ENCODE measurements at regions not wholly inside any gene's neighbourhood (a gene's known extent, or its start where the extent isn't known, plus 50 kb on each side); places are given as distances from the start of the nearest gene placed in this dataset.

- no peak for DNase-seq
Observed at GRCh38 chr5:88984040-88984439, 101.1 kb upstream of the MEF2C start.

GRCh38 chr5:88979726-88980125 is 96.7 kb upstream of the MEF2C start:
- no peak for DNase-seq

- DNase-seq: no peak
Observed at GRCh38 chr5:88979244-88979643, 96.3 kb upstream of the MEF2C start.

GRCh38 chr5:88976914-88977313 is 93.9 kb upstream of the MEF2C start:
- no peak for DNase-seq

GRCh38 chr5:88967633-88968585 is 84.9 kb upstream of the MEF2C start:
- no peak for DNase-seq

- no peak for DNase-seq
Observed at GRCh38 chr5:88964831-88965230, 81.8 kb upstream of the MEF2C start.

- no peak for DNase-seq
Observed at GRCh38 chr5:88957013-88957412, 74.0 kb upstream of the MEF2C start.

- DNase-seq: no peak
Observed at GRCh38 chr5:88956416-88956815, 73.4 kb upstream of the MEF2C start.

GRCh38 chr5:88955403-88955802 is 72.4 kb upstream of the MEF2C start:
- DNase-seq: no peak

- no peak for DNase-seq
Observed at GRCh38 chr5:88954511-88954910, 71.5 kb upstream of the MEF2C start.

- DNase-seq: peak; percentile 53
Observed at GRCh38 chr5:88952996-88953643, 70.1 kb upstream of the MEF2C start.

GRCh38 chr5:88952344-88952743 is 69.4 kb upstream of the MEF2C start:
- peak; percentile 88 for DNase-seq

GRCh38 chr5:88951457-88951856 is 68.5 kb upstream of the MEF2C start:
- no peak for DNase-seq

GRCh38 chr5:88948746-88949600 is 66.0 kb upstream of the MEF2C start:
- no peak for DNase-seq

GRCh38 chr5:88944751-88945531 is 62.0 kb upstream of the MEF2C start:
- DNase-seq: no peak

GRCh38 chr5:88941581-88941980 is 58.6 kb upstream of the MEF2C start:
- DNase-seq: no peak

- DNase-seq: no peak
Observed at GRCh38 chr5:88940713-88941112, 57.7 kb upstream of the MEF2C start.

GRCh38 chr5:88939300-88939699 is 56.3 kb upstream of the MEF2C start:
- no peak for DNase-seq

GRCh38 chr5:88938488-88938887 is 55.5 kb upstream of the MEF2C start:
- no peak for DNase-seq

- DNase-seq: no peak
Observed at GRCh38 chr5:88937406-88937805, 54.4 kb upstream of the MEF2C start.

- no peak for DNase-seq
Observed at GRCh38 chr5:88934439-88934838, 51.5 kb upstream of the MEF2C start.

All from NCI-H1105 treated with DMSO at 0.1 percent for 48 hours (cell line).